GM21447 (cell line): ENCODE measurements at regions not wholly inside any gene's neighbourhood (a gene's known extent, or its start where the extent isn't known, plus 50 kb on each side); places are given as distances from the start of the nearest gene placed in this dataset.
"Not testable (repeated sequence)": the region's sequence is repeated elsewhere in the genome, so short reads cannot be mapped to it uniquely, and the experiment has no call there.

Experiments
- ATAC-seq: cut with Tn5 transposase; IDR thresholded peaks from one replicate; pipeline ENCODE4 v1.9.1; 2021; ENCODE audit not compliant: unreplicated experiment

- not testable (repeated sequence) for ATAC-seq
Observed at GRCh38 chr4:178015046-178015445, 572.8 kb upstream of the AGA start.

- no peak for ATAC-seq
Observed at GRCh38 chr4:178026999-178027398, 584.8 kb upstream of the AGA start.

- ATAC-seq: no peak
Observed at GRCh38 chr4:178027796-178028195, 585.6 kb upstream of the AGA start.

GRCh38 chr4:178028481-178028880 lies 586.2 kb upstream of the AGA start:
- ATAC-seq: no peak

- no peak for ATAC-seq
Observed at GRCh38 chr4:178037459-178038214, 595.4 kb upstream of the AGA start.

- ATAC-seq: no peak
Observed at GRCh38 chr4:178056996-178057395, 614.8 kb upstream of the AGA start.

- ATAC-seq: no peak
Observed at GRCh38 chr4:178063568-178063967, 621.3 kb upstream of the AGA start.

- ATAC-seq: no peak
Observed at GRCh38 chr4:178066338-178066941, 624.2 kb upstream of the AGA start.

GRCh38 chr4:178068136-178068535 lies 625.9 kb upstream of the AGA start:
- no peak for ATAC-seq

- no peak for ATAC-seq
Observed at GRCh38 chr4:178070163-178070562, 627.9 kb upstream of the AGA start.

- ATAC-seq: no peak
Observed at GRCh38 chr4:178080312-178080711, 638.1 kb upstream of the AGA start.

GRCh38 chr4:178081176-178081575 lies 638.9 kb upstream of the AGA start:
- ATAC-seq: no peak

- ATAC-seq: no peak
Observed at GRCh38 chr4:178081896-178082295, 639.7 kb upstream of the AGA start.

- no peak for ATAC-seq
Observed at GRCh38 chr4:178082906-178083305, 640.7 kb upstream of the AGA start.

GRCh38 chr4:178083968-178084367 lies 641.7 kb upstream of the AGA start:
- ATAC-seq: no peak

- ATAC-seq: no peak
Observed at GRCh38 chr4:178086320-178086719, 644.1 kb upstream of the AGA start.

GRCh38 chr4:178090640-178091411 lies 648.6 kb upstream of the AGA start:
- ATAC-seq: no peak

- ATAC-seq: no peak
Observed at GRCh38 chr4:178102139-178102538, 659.9 kb upstream of the AGA start.

GRCh38 chr4:178105242-178105641 lies 663.0 kb upstream of the AGA start:
- no peak for ATAC-seq

GRCh38 chr4:178136736-178137345 lies 694.6 kb upstream of the AGA start:
- no peak for ATAC-seq

- ATAC-seq: no peak
Observed at GRCh38 chr4:178137732-178138471, 695.7 kb upstream of the AGA start.
